Stimulated activated naive B cell treated with anti-CD40 and anti-IgM and Interleukin-4, amounts not matched to agents 10 μg/mL and 1 μg/mL and 100 μg/mL, for 72 hours (primary cell): ENCODE measurements at regions not wholly inside any gene's neighbourhood (a gene's known extent, or its start where the extent isn't known, plus 50 kb on each side); places are given as distances from the start of the nearest gene placed in this dataset.
"Not testable (repeated sequence)": the region's sequence is repeated elsewhere in the genome, so short reads cannot be mapped to it uniquely, and the experiment has no call there.

Source experiments
- ATAC-seq, 2 donors: fragments of 150-1000 bp; cut with Tn5 transposase; replicated peaks; 2 replicates each; pipeline ENCODE4 v1.10.0; 2021; ENCODE audit warnings: moderate library complexity in 1 of 2
- DNase-seq: peaks from one replicate; pipeline ENCODE4 v3.0.0; 2021
- H3K27ac Mint-ChIP-seq: one replicate; pipeline ENCODE4 v1.8.0; 2022; ENCODE audit warnings: mild to moderate bottlenecking, mixed read lengths
- H3K27me3 Mint-ChIP-seq, 2 donors: one replicate each; pipeline ENCODE4 v1.8.0; 2022; ENCODE audit warnings: mixed read lengths in 2 of 2
- H3K36me3 Mint-ChIP-seq, 2 donors: one replicate each; pipeline ENCODE4 v1.8.0; 2022; ENCODE audit warnings: mixed read lengths in 2 of 2, mild to moderate bottlenecking in 1 of 2
- H3K4me1 Mint-ChIP-seq, 2 donors: one replicate each; pipeline ENCODE4 v1.8.0; 2022; ENCODE audit warnings: mixed read lengths in 2 of 2, mild to moderate bottlenecking in 1 of 2
- H3K4me3 Mint-ChIP-seq, 2 donors: one replicate each; pipeline ENCODE4 v1.8.0; 2022; ENCODE audit warnings: mild to moderate bottlenecking in 2 of 2, mixed read lengths in 2 of 2, moderate library complexity in 1 of 2
- H3K9me3 Mint-ChIP-seq, 2 donors: one replicate each; pipeline ENCODE4 v1.8.0; 2022; ENCODE audit warnings: mixed read lengths in 2 of 2, mild to moderate bottlenecking in 1 of 2

- DNase-seq, ATAC-seq, H3K27me3 Mint-ChIP-seq, H3K36me3 Mint-ChIP-seq, H3K4me1 Mint-ChIP-seq, H3K4me3 Mint-ChIP-seq, H3K27ac Mint-ChIP-seq, H3K9me3 Mint-ChIP-seq: not testable (repeated sequence)
Measured at GRCh38 chr11:43194459-43194858, 117.3 kb upstream of the API5 start.

GRCh38 chr11:43197379-43197778, 114.4 kb upstream of the API5 start:
- no peak for DNase-seq
- Mint-ChIP-seq H3K4me3 (no peak overlapping the region), H3K4me1 (no peaks in the 10 kb centered on the region), H3K9me3 (peaks cover 4 to 8% of the 10 kb centered on the region in 2 donors), H3K27ac (no peak overlapping the region), H3K36me3 (no peaks in the 10 kb centered on the region), H3K27me3 (no peaks in the 10 kb centered on the region)
- ATAC-seq = no peak

DNA sequence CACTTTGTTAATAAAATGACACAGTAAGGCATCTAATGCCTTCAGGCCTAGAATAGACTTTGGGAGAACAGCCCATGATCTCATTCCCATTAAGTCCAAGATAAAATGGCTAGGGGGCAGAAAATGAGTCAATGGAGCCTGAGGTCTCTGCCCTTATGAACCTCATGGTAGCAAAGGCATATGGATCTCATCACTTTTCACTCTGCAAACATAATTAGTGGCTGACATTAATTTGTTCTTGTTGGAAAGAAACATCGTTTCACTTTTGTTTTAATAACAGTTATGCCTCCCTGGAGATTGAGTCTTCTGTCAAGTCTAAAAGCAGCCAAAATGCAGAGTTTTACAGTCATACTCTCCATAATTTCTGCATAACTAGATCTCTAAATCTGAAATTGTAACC, 111.8 kb upstream of the API5 start:
- no peaks in the 10 kb centered on the region for H3K27me3 Mint-ChIP-seq
- ATAC-seq = no peak
- no peaks in the 10 kb centered on the region for H3K36me3 Mint-ChIP-seq
- no peak overlapping the region for H3K4me3 Mint-ChIP-seq
- H3K27ac Mint-ChIP-seq = no peak overlapping the region
- no peaks in the 10 kb centered on the region for H3K4me1 Mint-ChIP-seq
- H3K9me3 Mint-ChIP-seq = peaks cover 2 to 4% of the 10 kb centered on the region in 2 donors
- DNase-seq = no peak

GRCh38 chr11:43212279-43212678, 99.5 kb upstream of the API5 start:
- Mint-ChIP-seq H3K4me3 (no peak overlapping the region), H3K4me1 (no peaks in the 10 kb centered on the region), H3K9me3 (peaks cover 18 to 30% of the 10 kb centered on the region in 2 donors), H3K36me3 (no peaks in the 10 kb centered on the region), H3K27me3 (no peaks in the 10 kb centered on the region), H3K27ac (no peak overlapping the region)
- DNase-seq (no peak), ATAC-seq (no peak)

GRCh38 chr11:43214471-43214870, 97.3 kb upstream of the API5 start:
- Mint-ChIP-seq H3K27me3 (no peaks in the 10 kb centered on the region), H3K36me3 (no peaks in the 10 kb centered on the region), H3K4me3 (no peak overlapping the region), H3K4me1 (no peaks in the 10 kb centered on the region), H3K27ac (no peak overlapping the region), H3K9me3 (peaks cover 12 to 14% of the 10 kb centered on the region in 2 donors)
- DNase-seq (no peak), ATAC-seq (no peak)

- DNase-seq (no peak), ATAC-seq (no peak)
- H3K27ac Mint-ChIP-seq = no peak overlapping the region
- no peak overlapping the region for H3K4me3 Mint-ChIP-seq
- H3K36me3 Mint-ChIP-seq = no peaks in the 10 kb centered on the region
- peaks cover 0 to 6% of the 10 kb centered on the region in 2 donors for H3K9me3 Mint-ChIP-seq
- no peaks in the 10 kb centered on the region for H3K27me3 Mint-ChIP-seq
- no peaks in the 10 kb centered on the region for H3K4me1 Mint-ChIP-seq
Measured at GRCh38 chr11:43217849-43218248, 93.9 kb upstream of the API5 start.

GRCh38 chr11:43222215-43222614, 89.6 kb upstream of the API5 start:
- ATAC-seq (no peak), DNase-seq (no peak)
- no peak overlapping the region for H3K27ac Mint-ChIP-seq
- H3K4me1 Mint-ChIP-seq = no peaks in the 10 kb centered on the region
- H3K36me3 Mint-ChIP-seq = no peaks in the 10 kb centered on the region
- H3K4me3 Mint-ChIP-seq = no peak overlapping the region
- H3K27me3 Mint-ChIP-seq = no peaks in the 10 kb centered on the region
- peaks cover 0 to 1% of the 10 kb centered on the region in 2 donors for H3K9me3 Mint-ChIP-seq

- Mint-ChIP-seq H3K27me3 (no peaks in the 10 kb centered on the region), H3K36me3 (no peaks in the 10 kb centered on the region), H3K27ac (no peak overlapping the region), H3K4me1 (no peaks in the 10 kb centered on the region), H3K9me3 (peaks cover 0 to 1% of the 10 kb centered on the region in 2 donors), H3K4me3 (no peak overlapping the region)
- ATAC-seq (no peak), DNase-seq (no peak)
Measured at GRCh38 chr11:43223026-43223425, 88.8 kb upstream of the API5 start.

- H3K4me3 Mint-ChIP-seq = no peak overlapping the region
- no peaks in the 10 kb centered on the region for H3K27me3 Mint-ChIP-seq
- peaks cover 0 to 1% of the 10 kb centered on the region in 2 donors for H3K9me3 Mint-ChIP-seq
- no peak for DNase-seq
- no peaks in the 10 kb centered on the region for H3K4me1 Mint-ChIP-seq
- H3K36me3 Mint-ChIP-seq = no peaks in the 10 kb centered on the region
- no peak overlapping the region for H3K27ac Mint-ChIP-seq
- ATAC-seq = no peak
Measured at GRCh38 chr11:43234881-43235280, 76.9 kb upstream of the API5 start.

- ATAC-seq = no peak
- Mint-ChIP-seq H3K4me1 (no peaks in the 10 kb centered on the region), H3K36me3 (no peaks in the 10 kb centered on the region), H3K4me3 (no peak overlapping the region), H3K27me3 (peaks cover 0 to under 1% of the 10 kb centered on the region in 2 donors), H3K9me3 (no peaks in the 10 kb centered on the region), H3K27ac (no peak overlapping the region)
- no peak for DNase-seq
Measured at GRCh38 chr11:43238341-43238740, 73.5 kb upstream of the API5 start.

DNA sequence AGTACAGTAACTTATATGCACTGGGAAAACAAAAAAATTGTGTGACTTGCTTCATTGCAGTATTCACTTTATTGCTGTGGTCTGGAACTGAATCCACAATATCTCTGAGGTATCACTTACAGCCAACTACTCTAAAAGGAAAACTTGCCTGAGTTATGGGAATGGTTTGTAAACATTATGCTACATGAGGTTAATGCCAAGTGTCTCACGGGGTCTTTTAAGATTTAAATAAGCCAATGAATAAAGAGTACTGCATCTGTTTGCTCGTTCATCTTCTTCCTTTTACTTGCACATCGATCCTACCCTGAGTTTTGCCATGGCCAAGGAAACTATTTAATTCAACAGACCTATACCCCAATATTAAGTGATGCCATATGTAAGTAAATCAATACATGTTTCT, 72.0 kb upstream of the API5 start:
- Mint-ChIP-seq H3K4me1 (no peaks in the 10 kb centered on the region), H3K4me3 (no peak overlapping the region), H3K9me3 (no peaks in the 10 kb centered on the region), H3K27ac (no peak overlapping the region), H3K27me3 (peaks cover 0 to 9% of the 10 kb centered on the region in 2 donors), H3K36me3 (no peaks in the 10 kb centered on the region)
- DNase-seq (no peak), ATAC-seq (no peak)

DNA sequence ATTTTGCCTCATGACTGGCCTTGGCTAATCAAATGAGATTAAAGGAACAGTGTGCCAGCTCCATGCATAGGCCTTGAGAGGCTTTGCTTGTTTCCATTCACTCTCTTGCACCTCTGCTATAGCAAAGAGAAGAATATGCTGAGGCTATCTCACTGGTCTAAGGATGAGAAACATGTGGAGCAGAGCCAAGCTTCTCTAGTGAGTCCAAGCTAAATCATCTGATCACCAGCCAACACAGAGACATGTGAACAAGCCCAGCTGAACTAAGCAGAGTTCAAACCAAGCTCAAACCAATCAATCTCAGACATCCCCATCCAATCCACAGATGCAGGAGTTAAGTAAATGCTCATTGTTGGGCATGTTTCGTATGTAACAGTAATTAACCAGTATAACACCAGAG, 69.4 kb upstream of the API5 start:
- H3K9me3 Mint-ChIP-seq = no peaks in the 10 kb centered on the region

GRCh38 chr11:43243927-43244326, 67.9 kb upstream of the API5 start:
- Mint-ChIP-seq H3K27me3 (peaks cover 0 to 9% of the 10 kb centered on the region in 2 donors), H3K27ac (no peak overlapping the region), H3K4me3 (no peak overlapping the region), H3K9me3 (no peaks in the 10 kb centered on the region), H3K36me3 (no peaks in the 10 kb centered on the region), H3K4me1 (no peaks in the 10 kb centered on the region)
- DNase-seq (no peak), ATAC-seq (no peak)

More for the DNA sequence above, 69.4 kb upstream of the API5 start:
- Mint-ChIP-seq H3K4me1 (no peaks in the 10 kb centered on the region), H3K36me3 (no peaks in the 10 kb centered on the region), H3K4me3 (no peak overlapping the region), H3K27ac (no peak overlapping the region), H3K27me3 (peaks cover 0 to 9% of the 10 kb centered on the region in 2 donors)
- ATAC-seq (no peak), DNase-seq (no peak)

DNA sequence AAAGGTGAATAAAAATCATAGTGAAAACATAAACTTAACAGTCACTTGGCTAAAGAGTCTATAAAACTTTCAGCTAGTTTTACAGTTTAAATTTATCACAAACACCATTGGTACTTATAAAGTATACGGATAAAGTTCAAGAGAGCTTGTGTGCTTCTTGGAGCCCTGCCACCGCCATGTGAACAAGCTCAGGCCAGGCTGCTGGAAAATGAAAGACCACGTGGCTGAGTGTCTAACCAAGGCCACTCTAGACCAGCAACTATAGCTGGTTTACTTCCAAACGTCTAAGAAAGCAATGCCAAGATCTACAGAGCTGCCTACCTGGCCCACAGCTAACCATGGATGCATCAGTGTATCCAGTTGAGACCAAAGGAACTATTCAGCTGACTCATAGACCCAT, 66.3 kb upstream of the API5 start:
- no peaks in the 10 kb centered on the region for H3K4me1 Mint-ChIP-seq
- H3K27me3 Mint-ChIP-seq = peaks cover 0 to 9% of the 10 kb centered on the region in 2 donors
- no peaks in the 10 kb centered on the region for H3K36me3 Mint-ChIP-seq
- no peak overlapping the region for H3K4me3 Mint-ChIP-seq
- H3K27ac Mint-ChIP-seq = no peak overlapping the region
- ATAC-seq = no peak
- DNase-seq = no peak
- H3K9me3 Mint-ChIP-seq = no peaks in the 10 kb centered on the region

DNA sequence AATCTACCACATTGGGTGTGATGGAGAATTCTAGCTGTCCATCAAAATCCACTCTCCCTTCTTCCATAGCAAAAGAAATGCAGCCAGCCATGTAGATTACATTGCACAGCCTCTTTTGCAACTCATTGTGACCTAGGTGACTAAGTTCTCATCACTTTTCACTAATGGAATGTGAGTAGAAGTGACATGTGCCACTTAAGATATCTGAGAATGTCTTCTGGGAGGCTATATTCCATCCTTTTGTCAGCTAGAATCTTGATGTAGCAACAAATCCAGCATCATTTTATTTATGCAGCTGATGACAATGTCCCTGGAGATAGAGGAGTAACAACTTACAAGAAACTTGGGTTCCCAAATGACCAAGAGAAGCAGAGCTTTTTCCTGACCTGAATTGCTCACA, 61.5 kb upstream of the API5 start:
- Mint-ChIP-seq H3K36me3 (no peaks in the 10 kb centered on the region), H3K4me3 (no peak overlapping the region)
- ATAC-seq = no peak

GRCh38 chr11:43261775-43262174, 50.0 kb upstream of the API5 start:
- no peak overlapping the region for H3K4me3 Mint-ChIP-seq
- no peak overlapping the region for H3K27ac Mint-ChIP-seq
- no peaks in the 10 kb centered on the region for H3K4me1 Mint-ChIP-seq
- peaks cover 5 to 11% of the 10 kb centered on the region in 2 donors for H3K9me3 Mint-ChIP-seq
- no peaks in the 10 kb centered on the region for H3K36me3 Mint-ChIP-seq
- no peaks in the 10 kb centered on the region for H3K27me3 Mint-ChIP-seq
- DNase-seq (no peak), ATAC-seq (no peak)

More for the DNA sequence above, 61.5 kb upstream of the API5 start:
- H3K27ac Mint-ChIP-seq = no peak overlapping the region
- no peak for DNase-seq
- peaks cover under 1 to 3% of the 10 kb centered on the region in 2 donors for H3K9me3 Mint-ChIP-seq
- H3K4me1 Mint-ChIP-seq = no peaks in the 10 kb centered on the region
- peaks cover 8 to 10% of the 10 kb centered on the region in 2 donors for H3K27me3 Mint-ChIP-seq
